Naive thymus-derived CD8-positive, alpha-beta T cell (primary cell): ENCODE measurements at regions not wholly inside any gene's neighbourhood (a gene's known extent, or its start where the extent isn't known, plus 50 kb on each side); places are given as distances from the start of the nearest gene placed in this dataset.

Experiments used
- ATAC-seq, 2 donors: fragments of 150-1000 bp; cut with Tn5 transposase in 1 of 2; sonication (Bioruptor Pico), chemical (Tn5 transposase) in 1 of 2; 1 replicate in 1 of 2; 2 replicates in 1 of 2; pipeline ENCODE4 v1.10.0; 2021; ENCODE audit warnings: mild to moderate bottlenecking in 2 of 2, moderate library complexity in 2 of 2
- POLR2A ChIA-PET: fragments of 350-600 bp; sonication (Branson Sonifier 250); formaldehyde crosslinking; loops from one replicate; lab custom pipeline; 2021; ENCODE audit warnings: antibody characterized with exemption; lab: Charles Lee
- DNase-seq, 10 donors: peaks; one replicate each; pipeline versions ENCODE4 v3.0.0 to v3.0.0-alpha.2; 2020 to 2022
- H3K27ac Mint-ChIP-seq, 10 donors: one replicate each; pipeline ENCODE4 v1.8.0; 2020 to 2022; ENCODE audit warnings: mild to moderate bottlenecking in 10 of 10, mixed read lengths in 10 of 10, moderate library complexity in 4 of 10, inconsistent platforms in 1 of 10
- H3K27me3 Mint-ChIP-seq, 5 donors: one replicate each; pipeline ENCODE4 v1.8.0; 2021 to 2022; ENCODE audit warnings: mixed read lengths in 5 of 5
- H3K36me3 Mint-ChIP-seq, 3 donors: one replicate each; pipeline ENCODE4 v1.8.0; 2020 to 2022; ENCODE audit warnings: mixed read lengths in 3 of 3, mild to moderate bottlenecking in 2 of 3, inconsistent platforms in 1 of 3
- H3K4me1 Mint-ChIP-seq, 4 donors: one replicate each; pipeline ENCODE4 v1.8.0; 2021 to 2022; ENCODE audit warnings: mixed read lengths in 4 of 4
- H3K4me3 Mint-ChIP-seq, 10 donors: one replicate each; pipeline ENCODE4 v1.8.0; 2020 to 2022; ENCODE audit warnings: mild to moderate bottlenecking in 10 of 10, mixed read lengths in 10 of 10, moderate library complexity in 6 of 10, inconsistent platforms in 1 of 10
- H3K9me3 Mint-ChIP-seq, 9 donors: one replicate each; pipeline ENCODE4 v1.8.0; 2020 to 2022; ENCODE audit warnings: mixed read lengths in 9 of 9, mild to moderate bottlenecking in 3 of 9, inconsistent platforms in 1 of 9, moderate library complexity in 1 of 9

- Mint-ChIP-seq H3K4me3 (no peak overlapping the region), H3K9me3 (no peaks in the 10 kb centered on the region), H3K27me3 (no peaks in the 10 kb centered on the region), H3K27ac (no peak overlapping the region), H3K36me3 (no peaks in the 10 kb centered on the region), H3K4me1 (no peaks in the 10 kb centered on the region)
- DNase-seq, result no peak
- POLR2A ChIA-PET, result no interaction called here
- ATAC-seq, result no peak
These were observed 2249.1 kb downstream of the NCAM2 start for GRCh38 chr21:23247334-23247733.

- POLR2A ChIA-PET, result no interaction called here
- H3K4me3 Mint-ChIP-seq, result no peak overlapping the region
- no peaks in the 10 kb centered on the region for H3K27me3 Mint-ChIP-seq
- H3K9me3 Mint-ChIP-seq, result no peaks in the 10 kb centered on the region
- DNase-seq (no peak), ATAC-seq (no peak)
- H3K27ac Mint-ChIP-seq, result no peak overlapping the region
- H3K4me1 Mint-ChIP-seq, result no peaks in the 10 kb centered on the region
- no peaks in the 10 kb centered on the region for H3K36me3 Mint-ChIP-seq
These were observed 2247.0 kb downstream of the NCAM2 start for GRCh38 chr21:23245255-23245654.

- ATAC-seq, result no peak
- Mint-ChIP-seq H3K4me3 (no peak overlapping the region), H3K27ac (no peak overlapping the region), H3K9me3 (peaks cover 0 to 3% (median 0%) of the 10 kb centered on the region in 9 donors), H3K4me1 (no peaks in the 10 kb centered on the region), H3K36me3 (no peaks in the 10 kb centered on the region), H3K27me3 (no peaks in the 10 kb centered on the region)
- POLR2A ChIA-PET, result no interaction called here
- no peak for DNase-seq
These were observed 2225.7 kb downstream of the NCAM2 start for GRCh38 chr21:23223882-23224281.

GRCh38 chr21:23218667-23219066 is 2220.5 kb downstream of the NCAM2 start:
- Mint-ChIP-seq H3K4me1 (no peaks in the 10 kb centered on the region), H3K9me3 (peaks cover 0 to 4% (median 0%) of the 10 kb centered on the region in 9 donors), H3K27me3 (no peaks in the 10 kb centered on the region), H3K4me3 (no peak overlapping the region), H3K36me3 (peaks cover 0 to 3% (median 0%) of the 10 kb centered on the region in 3 donors), H3K27ac (no peak overlapping the region)
- DNase-seq (no peak), ATAC-seq (no peak)
- POLR2A ChIA-PET, result no interaction called here

- no peak for ATAC-seq
- H3K4me3 Mint-ChIP-seq, result no peak overlapping the region
- DNase-seq, result no peak
- peaks cover 0 to 6% (median 0%) of the 10 kb centered on the region in 3 donors for H3K36me3 Mint-ChIP-seq
- no peaks in the 10 kb centered on the region for H3K4me1 Mint-ChIP-seq
- no peaks in the 10 kb centered on the region for H3K27me3 Mint-ChIP-seq
- POLR2A ChIA-PET, result no interaction called here
- H3K9me3 Mint-ChIP-seq, result peaks cover 0 to 7% (median 0%) of the 10 kb centered on the region in 9 donors
- H3K27ac Mint-ChIP-seq, result no peak overlapping the region
These were observed 2219.4 kb downstream of the NCAM2 start for GRCh38 chr21:23217597-23217996.

GRCh38 chr21:23215261-23215660 is 2217.1 kb downstream of the NCAM2 start:
- POLR2A ChIA-PET, result no interaction called here

More at GRCh38 chr21:23215261-23215660, 2217.1 kb downstream of the NCAM2 start:
- Mint-ChIP-seq H3K9me3 (peaks cover 0 to 13% (median 2%) of the 10 kb centered on the region in 9 donors), H3K4me1 (no peaks in the 10 kb centered on the region), H3K27ac (no peak overlapping the region), H3K4me3 (no peak overlapping the region), H3K36me3 (peaks cover 0 to 6% (median 0%) of the 10 kb centered on the region in 3 donors), H3K27me3 (no peaks in the 10 kb centered on the region)
- ATAC-seq (no peak), DNase-seq (no peak)
